PC-9 (cell line): ENCODE measurements at regions not wholly inside any gene's neighbourhood (a gene's known extent, or its start where the extent isn't known, plus 50 kb on each side); places are given as distances from the start of the nearest gene placed in this dataset.

ENCODE experiments used
- CTCF ChIP-seq: fragments of 200-600 bp; sonication (generic); conservative IDR thresholded peaks from 2 replicates; pipeline ENCODE4 v1.6.1; 2017; ENCODE audit warnings: mixed run types, antibody characterized with exemption, mild to moderate bottlenecking, moderate library complexity
- EZH2 ChIP-seq: fragments of 200-600 bp; sonication (generic); IDR thresholded peaks from 2 replicates; pipeline ENCODE4 v1.8.0; 2017; ENCODE audit warnings: antibody characterized with exemption, low read depth

GRCh38 chr9:708182-708550 lies 133.3 kb upstream of the DMRT1 start:
- TF ChIP-seq CTCF (no peak), EZH2 (no peak)
